ENCODE measurements at regions not wholly inside any gene's neighbourhood (a gene's known extent, or its start where the extent isn't known, plus 50 kb on each side); places are given as distances from the start of the nearest gene placed in this dataset.
A peak's percentile ranks its signal among the peaks of the same experiment; 100 is the strongest.
"Not testable (repeated sequence)": the region's sequence is repeated elsewhere in the genome, so short reads cannot be mapped to it uniquely, and the experiment has no call there.

GRCh38 chr10:78443900-78444571, 410.4 kb downstream of the RPS24 start:
- DNase-seq = no peak

GRCh38 chr10:78444741-78445140, 411.1 kb downstream of the RPS24 start:
- DNase-seq = not testable (repeated sequence)

- DNase-seq = no peak
Observed at GRCh38 chr10:78445308-78445707, 411.6 kb downstream of the RPS24 start.

- DNase-seq = no peak
Observed at GRCh38 chr10:78448470-78448869, 414.8 kb downstream of the RPS24 start.

GRCh38 chr10:78448994-78449418, 415.3 kb downstream of the RPS24 start:
- no peak for DNase-seq

GRCh38 chr10:78449554-78449953, 415.9 kb downstream of the RPS24 start:
- DNase-seq = no peak

- no peak for DNase-seq
Observed at GRCh38 chr10:78450239-78450638, 416.6 kb downstream of the RPS24 start.

GRCh38 chr10:78450807-78451485, 417.3 kb downstream of the RPS24 start:
- DNase-seq = no peak

GRCh38 chr10:78451592-78451991, 417.9 kb downstream of the RPS24 start:
- DNase-seq = peak; percentile 70

- DNase-seq = no peak
Observed at GRCh38 chr10:78454123-78454645, 420.5 kb downstream of the RPS24 start.

GRCh38 chr10:78455236-78455635, 421.6 kb downstream of the RPS24 start:
- peak; percentile 27 for DNase-seq

GRCh38 chr10:78455811-78456210, 422.1 kb downstream of the RPS24 start:
- no peak for DNase-seq

- DNase-seq = no peak
Observed at GRCh38 chr10:78456649-78457400, 423.2 kb downstream of the RPS24 start.

- no peak for DNase-seq
Observed at GRCh38 chr10:78457804-78458482, 424.3 kb downstream of the RPS24 start.

- DNase-seq = no peak
Observed at GRCh38 chr10:78458983-78459638, 425.4 kb downstream of the RPS24 start.

- DNase-seq = no peak
Observed at GRCh38 chr10:78459639-78460037, 426.0 kb downstream of the RPS24 start.

GRCh38 chr10:78460204-78460603, 426.5 kb downstream of the RPS24 start:
- no peak for DNase-seq

GRCh38 chr10:78461333-78461732, 427.7 kb downstream of the RPS24 start:
- no peak for DNase-seq

GRCh38 chr10:78462176-78462575, 428.5 kb downstream of the RPS24 start:
- no peak for DNase-seq

GRCh38 chr10:78462726-78463228, 429.1 kb downstream of the RPS24 start:
- DNase-seq = no peak

GRCh38 chr10:78464118-78464855, 430.6 kb downstream of the RPS24 start:
- no peak for DNase-seq

GRCh38 chr10:78464856-78465267, 431.2 kb downstream of the RPS24 start:
- no peak for DNase-seq
